K562 (cell line): ENCODE measurements at regions not wholly inside any gene's neighbourhood (a gene's known extent, or its start where the extent isn't known, plus 50 kb on each side); places are given as distances from the start of the nearest gene placed in this dataset.

ENCODE experiments used
- ATAC-seq: fragments of 200-7000 bp; cut with Tn5 transposase; 3 replicates; pipeline ENCODE4 v1.9.1; 2020; ENCODE audit warnings: moderate library complexity
- BruUV-seq: library from RNA; stranded (reverse); fragments of 400-500 nt; replicated peaks from 2 replicates; lab custom pipeline; 2021; lab: Mats Ljungman, UMichigan
- CTCF ChIA-PET: fragments of 300-600 bp; formaldehyde crosslinking; extraction: SDS; loops from one replicate; lab custom pipeline; 2021; ENCODE audit warnings: low intra/inter-chr PET ratio; lab: Yijun Ruan, JAX
- POLR2A ChIA-PET: fragments of 300-600, 350-650 bp; sonication (Branson Sonifier 250); formaldehyde crosslinking; extraction: SDS; loops from one replicate; lab custom pipeline; 2021; ENCODE audit warnings: antibody characterized with exemption, inconsistent platforms; lab: Yijun Ruan, JAX
- DNase-seq, 4 experiments: peaks; one replicate each; pipeline versions ENCODE4 v3.0.0 to v3.0.0-alpha.2; 2011 to 2018; ENCODE audit warnings: low spot score in 3 of 4, mixed read lengths in 3 of 4; ENCODE audit errors: extremely low read depth in 1 of 4
- FAIRE-seq: peaks from 2 replicates; lab custom pipeline; 2011; peaks lifted over from hg19 to GRCh38; lab: Jason Lieb, UNC
- H2AFZ ChIP-seq: 2 replicates; pipeline ENCODE4 v1.6.0; 2011; ENCODE audit warnings: low read depth, low read length, control low read depth, inconsistent platforms
- H3K27ac ChIP-seq: fragments of 200-600 bp; 3 replicates; pipeline ENCODE4 v1.8.0; 2011; ENCODE audit warnings: low read depth, mild to moderate bottlenecking, control low read depth, inconsistent platforms, low read length, moderate library complexity, mixed read lengths; ENCODE audit errors: extremely low read depth
- H3K27me3 ChIP-seq, 2 experiments: fragments of 300-600 bp in 1 of 2; 2 replicates in 1 of 2; 3 replicates in 1 of 2; pipeline versions ENCODE4 v1.6.0 to v1.8.0; 2011; ENCODE audit warnings: inconsistent platforms in 2 of 2, low read length in 2 of 2, mild to moderate bottlenecking in 1 of 2, mixed read lengths in 1 of 2, moderate library complexity in 1 of 2; ENCODE audit not compliant: control insufficient read depth in 2 of 2, insufficient read depth in 2 of 2
- H3K36me3 ChIP-seq: fragments of 300-600 bp; 3 replicates; pipeline ENCODE4 v1.8.0; 2011; ENCODE audit warnings: mild to moderate bottlenecking, low read length, inconsistent platforms; ENCODE audit not compliant: control insufficient read depth, insufficient read depth
- H3K4me1 ChIP-seq, 2 experiments: fragments of 200-600 bp in 1 of 2; replicated peaks in 1 of 2; 2 replicates in 1 of 2; 3 replicates in 1 of 2; pipeline versions ENCODE4 v1.5.1 to v1.8.0; 2011; ENCODE audit warnings: inconsistent platforms in 2 of 2, low read length in 2 of 2, mild to moderate bottlenecking in 1 of 2, mixed read lengths in 1 of 2, moderate library complexity in 1 of 2; ENCODE audit not compliant: control insufficient read depth in 2 of 2, insufficient read depth in 2 of 2
- H3K4me2 ChIP-seq: 2 replicates; pipeline ENCODE4 v1.6.1; 2011; ENCODE audit warnings: low read length, control low read depth, inconsistent platforms, mixed read lengths; ENCODE audit not compliant: insufficient read depth
- H3K4me3 ChIP-seq: fragments of 200-600 bp; sonication (generic), shearing (Covaris generic); 2 replicates; pipeline ENCODE4 v1.5.1; 2016; ENCODE audit warnings: control low read depth, inconsistent platforms
- H3K79me2 ChIP-seq: fragments of 200-600 bp; 3 replicates; pipeline ENCODE4 v1.8.0; 2011; ENCODE audit warnings: low read length, inconsistent platforms; ENCODE audit not compliant: control insufficient read depth, insufficient read depth
- H3K9ac ChIP-seq, 2 experiments: 2 replicates each; pipeline versions ENCODE4 v1.6.0 to v1.6.1; 2011; ENCODE audit warnings: low read depth in 2 of 2, low read length in 2 of 2, control low read depth in 1 of 2, inconsistent platforms in 1 of 2, mild to moderate bottlenecking in 1 of 2, mixed read lengths in 1 of 2; ENCODE audit not compliant: insufficient read depth in 1 of 2
- H3K9me1 ChIP-seq: one replicate; pipeline ENCODE4 v1.6.0; 2011; ENCODE audit warnings: inconsistent platforms, mild to moderate bottlenecking, low read length, moderate library complexity; ENCODE audit not compliant: control insufficient read depth, insufficient read depth
- H3K9me3 ChIP-seq: replicated peaks from 2 replicates; pipeline ENCODE4 v1.5.1; 2011; ENCODE audit warnings: low read depth, low read length, inconsistent platforms; ENCODE audit not compliant: control insufficient read depth, insufficient read depth
- H4K20me1 ChIP-seq: replicated peaks from 2 replicates; pipeline ENCODE4 v1.6.1; 2011; ENCODE audit warnings: low read length, inconsistent platforms, mixed read lengths; ENCODE audit not compliant: control insufficient read depth, insufficient read depth
- FOSL1 ChIP-seq: fragments of 200-800 bp; sonication (Bioruptor generic); conservative IDR thresholded peaks from 2 replicates; pipeline ENCODE4 v1.6.1; 2016; ENCODE audit warnings: missing genetic modification characterization, missing compliant biosample characterization
- HCFC1 ChIP-seq: IDR thresholded peaks from 2 replicates; pipeline ENCODE4 v1.6.1; 2012; ENCODE audit warnings: low read depth, low read length, improper control_type of control experiment
- HMG20A ChIP-seq: fragments of 450-650 bp; formaldehyde crosslinking; conservative IDR thresholded peaks from 2 replicates; pipeline ENCODE4 v1.4.0; 2020; ENCODE audit warnings: mild to moderate bottlenecking, mixed read lengths
- POLR2A ChIP-seq: fragments of 450-650 bp; conservative IDR thresholded peaks from 2 replicates; pipeline ENCODE4 v1.6.1; 2016
- RFX7 ChIP-seq: fragments of 250-450 bp; sonication (Bioruptor Pico); IDR thresholded peaks from 2 replicates; pipeline ENCODE4 v1.5.1; 2021; ENCODE audit warnings: mild to moderate bottlenecking
- SREBF2 ChIP-seq: sonication (generic); formaldehyde crosslinking; IDR thresholded peaks from 2 replicates; pipeline ENCODE4 v1.4.0; 2020; ENCODE audit warnings: mild to moderate bottlenecking, missing genetic modification reagents
- THRA ChIP-seq: fragments of 450-650 bp; IDR thresholded peaks from 2 replicates; pipeline ENCODE4 v1.6.1; 2017; ENCODE audit warnings: mild to moderate bottlenecking, moderate library complexity
- ZBTB2 ChIP-seq: fragments of 450-650 bp; IDR thresholded peaks from 2 replicates; pipeline ENCODE4 v1.6.1; 2016; ENCODE audit warnings: antibody characterized with exemption
- WGBS: fragments of 100-300 bp; shearing (Covaris generic); methylation state at CpG from one replicate; pipeline ENCODE4 v1.1.6; 2016; ENCODE audit warnings: low coverage, mixed read lengths; ENCODE audit not compliant: insufficient coverage; ENCODE audit errors: missing lambda C conversion rate; 5-methylcytosine and 5-hydroxymethylcytosine counted together
- in situ Hi-C: fragments of 300-500 bp; cut with MboI; formaldehyde crosslinking; loops from 4 replicates; pipeline ENCODE4 v1.15.0; 2018; ENCODE audit warnings: inconsistent platforms, mixed read lengths
- intact Hi-C: fragments of 100-400 bp; cut with micrococcal nuclease; formaldehyde crosslinking; loops from 2 replicates; pipeline ENCODE4 v1.14.2; 2022

- Histone ChIP-seq H3K9me1 (no peaks in the 10 kb centered on the region), H3K79me2 (no peaks in the 10 kb centered on the region), H3K36me3 (no peaks in the 10 kb centered on the region), H3K4me3 (no peak overlapping the region), H3K4me1 (no peaks in the 10 kb centered on the region), H2AFZ (no peak overlapping the region), H3K27me3 (no peaks in the 10 kb centered on the region), H3K9me3 (no peaks in the 10 kb centered on the region; the same call in 1 of the 2 replicates), H3K9ac (no peak overlapping the region), H4K20me1 (no peaks in the 10 kb centered on the region), H3K4me2 (no peak overlapping the region), H3K27ac (no peak overlapping the region)
- ATAC-seq (no peak), DNase-seq (no peak), FAIRE-seq (no peak)
- BruUV-seq = no TSS peak
- WGBS = 0% methylated on average over 1 of the region's 1 CpG
- in situ Hi-C loops (no loop called here), intact Hi-C loops (loop anchor here (5.0 kb wide), 1 partner anchor 76 kb away; no protein-coding TSS in a partner anchor)
- no peak for TF ChIP-seq HCFC1
- no peak for TF ChIP-seq FOSL1 (tag)
- no peak for TF ChIP-seq HMG20A (CRISPR knock-in tag)
- TF ChIP-seq SREBF2 = no peak
- TF ChIP-seq ZBTB2 = no peak
- no peak for TF ChIP-seq POLR2A
- no peak for TF ChIP-seq RFX7 (CRISPR knock-in tag)
- TF ChIP-seq THRA = no peak
- ChIA-PET POLR2A (interaction anchor here (0.7 kb wide), 1 partner anchor 68 kb away, joined by 3 read pairs; no protein-coding TSS in a partner anchor), CTCF (no interaction called here)
Measured at GRCh38 chr5:8068078-8068477, 199.1 kb downstream of the MTRR start.
